LNCaP clone FGC (cell line): ENCODE measurements at regions not wholly inside any gene's neighbourhood (a gene's known extent, or its start where the extent isn't known, plus 50 kb on each side); places are given as distances from the start of the nearest gene placed in this dataset.

ENCODE experiments used
- DNase-seq: peaks from one replicate; pipeline ENCODE4 v3.0.0-alpha.2; 2011; ENCODE audit warnings: low read depth
- H3K4me3 ChIP-seq: 2 replicates; pipeline ENCODE4 v1.5.1; 2011; ENCODE audit warnings: mild to moderate bottlenecking, low read depth, low read length, control low read depth
- CTCF ChIP-seq: IDR thresholded peaks from 2 replicates; pipeline ENCODE4 v1.5.1; 2012; ENCODE audit warnings: mild to moderate bottlenecking; ENCODE audit not compliant: control insufficient read depth, insufficient read depth; ENCODE audit errors: extremely low read depth

GRCh38 chr3:116958291-116958690 is 248.7 kb downstream of the TUSC7 start:
- no peak for DNase-seq

GRCh38 chr3:116961106-116961505 is 251.5 kb downstream of the TUSC7 start:
- no peak overlapping the region for H3K4me3 ChIP-seq
- no peak for DNase-seq

More at GRCh38 chr3:116958291-116958690, 248.7 kb downstream of the TUSC7 start:
- no peak for TF ChIP-seq CTCF
- H3K4me3 ChIP-seq: no peak overlapping the region

GRCh38 chr3:116963802-116964201 is 254.2 kb downstream of the TUSC7 start:
- no peak for DNase-seq
- no peak for TF ChIP-seq CTCF
- no peak overlapping the region for H3K4me3 ChIP-seq

More at GRCh38 chr3:116961106-116961505, 251.5 kb downstream of the TUSC7 start:
- no peak for TF ChIP-seq CTCF

- no peak for DNase-seq
- no peak for TF ChIP-seq CTCF
- H3K4me3 ChIP-seq: no peak overlapping the region
These were observed 257.1 kb downstream of the TUSC7 start for GRCh38 chr3:116966649-116967048.

GRCh38 chr3:116969135-116969534 is 259.6 kb downstream of the TUSC7 start:
- H3K4me3 ChIP-seq: no peak overlapping the region
- DNase-seq: no peak
- no peak for TF ChIP-seq CTCF

- TF ChIP-seq CTCF: no peak
- H3K4me3 ChIP-seq: no peak overlapping the region
- no peak for DNase-seq
These were observed 260.1 kb downstream of the TUSC7 start for GRCh38 chr3:116969646-116970045.

GRCh38 chr3:116971531-116971930 is 262.0 kb downstream of the TUSC7 start:
- no peak for DNase-seq
- no peak for TF ChIP-seq CTCF
- no peak overlapping the region for H3K4me3 ChIP-seq
